Panc1 (cell line): ENCODE measurements at regions not wholly inside any gene's neighbourhood (a gene's known extent, or its start where the extent isn't known, plus 50 kb on each side); places are given as distances from the start of the nearest gene placed in this dataset.

Experiments
- ATAC-seq: fragments of 200-7000 bp; cut with Tn5 transposase; 2 replicates; pipeline ENCODE4 v1.9.1; 2020; ENCODE audit warnings: mild to moderate bottlenecking, moderate library complexity
- BruUV-seq: library from RNA; stranded (reverse); fragments of 400-500 nt; replicated peaks from 2 replicates; lab custom pipeline; 2021; lab: Mats Ljungman, UMichigan
- CTCF ChIA-PET: fragments of 300-600 bp; sonication (Branson Sonifier 250); formaldehyde crosslinking; loops from one replicate; lab custom pipeline; 2022; ENCODE audit warnings: antibody characterized with exemption; lab: Charles Lee
- POLR2A ChIA-PET: fragments of 300-600 bp; sonication (Branson Sonifier 250); formaldehyde crosslinking; loops from one replicate; lab custom pipeline; 2022; ENCODE audit warnings: antibody characterized with exemption; lab: Charles Lee
- DNase-seq: peaks from one replicate; pipeline ENCODE4 v3.0.0-alpha.2; 2010; ENCODE audit warnings: low read depth, low spot score
- H3K27ac ChIP-seq: 2 replicates; pipeline ENCODE4 v1.5.1; 2011; ENCODE audit warnings: mild to moderate bottlenecking, low read length, inconsistent platforms
- H3K27me3 ChIP-seq: fragments of 200-500 bp; sonication (Bioruptor generic); 2 replicates; pipeline ENCODE4 v1.6.0; 2014; ENCODE audit warnings: low read length, inconsistent platforms; ENCODE audit not compliant: control insufficient read depth, insufficient read depth
- H3K36me3 ChIP-seq: fragments of 200-500 bp; sonication (Bioruptor generic); 2 replicates; pipeline ENCODE4 v1.5.1; 2014; ENCODE audit warnings: inconsistent platforms, mild to moderate bottlenecking, low read length, moderate library complexity; ENCODE audit not compliant: control insufficient read depth, insufficient read depth
- H3K4me1 ChIP-seq: 2 replicates; pipeline ENCODE4 v1.5.1; 2011; ENCODE audit warnings: inconsistent platforms, mild to moderate bottlenecking, low read length, moderate library complexity; ENCODE audit not compliant: control insufficient read depth, insufficient read depth
- H3K4me3 ChIP-seq, 2 experiments: 2 replicates each; pipeline ENCODE4 v1.5.1; 2011 to 2012; ENCODE audit warnings: low read depth in 2 of 2, low read length in 2 of 2, mild to moderate bottlenecking in 2 of 2, inconsistent platforms in 1 of 2, moderate library complexity in 1 of 2
- H3K9me3 ChIP-seq: fragments of 200-500 bp; sonication (Bioruptor generic); 2 replicates; pipeline ENCODE4 v1.5.1; 2014; ENCODE audit warnings: low read depth, mild to moderate bottlenecking, inconsistent platforms, low read length, moderate library complexity; ENCODE audit not compliant: control insufficient read depth, insufficient read depth
- POLR2AphosphoS5 ChIP-seq: IDR thresholded peaks from 2 replicates; pipeline ENCODE4 v1.6.1; 2012; ENCODE audit warnings: mild to moderate bottlenecking, low read depth, low read length, moderate library complexity
- SIN3A ChIP-seq: IDR thresholded peaks from 2 replicates; pipeline ENCODE4 v1.6.1; 2012; ENCODE audit warnings: low read depth, mild to moderate bottlenecking, low read length, moderate library complexity, borderline replicate concordance; ENCODE audit not compliant: insufficient read depth
- TCF7L2 ChIP-seq: IDR thresholded peaks from 2 replicates; pipeline ENCODE4 v1.6.1; 2011; ENCODE audit warnings: mild to moderate bottlenecking, low read depth, low read length, inconsistent platforms
- in situ Hi-C: cut with HindIII; loops from 2 replicates; pipeline ENCODE4 v1.10.0; 2016; ENCODE audit warnings: low sequenced_read_pairs, low pct_unique_long_range_greater_than_20kb
- intact Hi-C: fragments of 100-400 bp; cut with micrococcal nuclease; formaldehyde crosslinking; loops from one replicate; pipeline ENCODE4 v1.10.0; 2022; ENCODE audit not compliant: unreplicated experiment
- TF ChIP-seq, protein P1 (sequence below): fragments of 450-650 bp; IDR thresholded peaks from 2 replicates; pipeline ENCODE4 v1.5.1; 2017; ENCODE audit warnings: mild to moderate bottlenecking
- TF ChIP-seq, protein P2 (sequence below), 2 experiments: IDR thresholded peaks; 2 replicates each; pipeline ENCODE4 v1.6.1; 2011 to 2012; ENCODE audit warnings: low read depth in 2 of 2, control low read depth in 1 of 2, low read length in 1 of 2, mild to moderate bottlenecking in 1 of 2, moderate library complexity in 1 of 2; ENCODE audit not compliant: insufficient read depth in 1 of 2

DNA sequence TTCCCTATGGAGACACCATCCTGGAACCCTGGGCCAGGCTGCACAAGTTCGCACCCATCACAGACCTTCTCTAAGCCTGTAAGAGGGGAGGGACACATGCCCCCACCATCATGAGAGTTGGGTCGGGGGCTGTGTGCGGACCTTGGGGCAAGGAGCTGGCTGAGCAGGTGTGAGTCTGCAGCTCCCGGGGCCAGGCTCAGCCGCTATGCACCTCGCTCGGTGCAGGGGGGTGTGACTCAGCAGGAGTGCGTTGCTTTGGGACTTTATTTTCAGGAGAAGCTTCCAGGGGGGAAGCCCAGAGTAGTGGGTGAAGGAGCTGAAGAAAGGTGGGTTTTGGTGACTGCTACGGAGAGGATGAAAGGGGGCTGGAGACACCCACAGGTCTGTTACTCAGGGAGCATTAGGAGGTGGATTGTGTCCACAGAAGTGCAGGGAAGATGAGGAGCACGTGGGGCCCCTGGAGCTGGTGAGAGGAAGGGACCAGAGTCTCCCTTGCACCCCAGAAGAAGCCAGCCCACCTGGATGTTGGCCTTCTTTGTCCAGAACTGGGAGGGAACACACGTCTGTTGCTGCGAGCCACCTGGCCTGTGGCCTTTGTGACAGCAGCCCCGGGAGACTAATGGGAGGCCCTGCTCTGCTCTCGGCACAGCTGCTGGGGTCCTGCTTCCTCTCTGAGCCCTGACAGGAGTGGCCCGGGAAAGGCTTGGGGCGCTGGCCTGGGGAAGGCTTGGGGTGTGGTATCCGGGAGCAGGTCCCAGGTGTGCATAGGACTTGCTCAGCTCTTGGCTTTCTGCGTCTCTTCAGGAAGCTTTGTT is 162.6 kb downstream of the TEX29 start:
- Histone ChIP-seq H3K4me1 (no peaks in the 10 kb centered on the region), H3K27me3 (no peaks in the 10 kb centered on the region), H3K4me3 (no peak overlapping the region), H3K9me3 (no peaks in the 10 kb centered on the region), H3K27ac (no peak overlapping the region), H3K36me3 (no peaks in the 10 kb centered on the region)
- in situ Hi-C loops (no loop called here), intact Hi-C loops (no loop called here)
- ChIA-PET CTCF (no interaction called here), POLR2A (no interaction called here)
- TF ChIP-seq SIN3A, result no peak
- TF ChIP-seq TCF7L2, result no peak
- TF ChIP-seq POLR2AphosphoS5, result no peak
- TF ChIP-seq, protein P1, sequence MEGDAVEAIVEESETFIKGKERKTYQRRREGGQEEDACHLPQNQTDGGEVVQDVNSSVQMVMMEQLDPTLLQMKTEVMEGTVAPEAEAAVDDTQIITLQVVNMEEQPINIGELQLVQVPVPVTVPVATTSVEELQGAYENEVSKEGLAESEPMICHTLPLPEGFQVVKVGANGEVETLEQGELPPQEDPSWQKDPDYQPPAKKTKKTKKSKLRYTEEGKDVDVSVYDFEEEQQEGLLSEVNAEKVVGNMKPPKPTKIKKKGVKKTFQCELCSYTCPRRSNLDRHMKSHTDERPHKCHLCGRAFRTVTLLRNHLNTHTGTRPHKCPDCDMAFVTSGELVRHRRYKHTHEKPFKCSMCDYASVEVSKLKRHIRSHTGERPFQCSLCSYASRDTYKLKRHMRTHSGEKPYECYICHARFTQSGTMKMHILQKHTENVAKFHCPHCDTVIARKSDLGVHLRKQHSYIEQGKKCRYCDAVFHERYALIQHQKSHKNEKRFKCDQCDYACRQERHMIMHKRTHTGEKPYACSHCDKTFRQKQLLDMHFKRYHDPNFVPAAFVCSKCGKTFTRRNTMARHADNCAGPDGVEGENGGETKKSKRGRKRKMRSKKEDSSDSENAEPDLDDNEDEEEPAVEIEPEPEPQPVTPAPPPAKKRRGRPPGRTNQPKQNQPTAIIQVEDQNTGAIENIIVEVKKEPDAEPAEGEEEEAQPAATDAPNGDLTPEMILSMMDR, result no peak
- TF ChIP-seq, protein P2, sequence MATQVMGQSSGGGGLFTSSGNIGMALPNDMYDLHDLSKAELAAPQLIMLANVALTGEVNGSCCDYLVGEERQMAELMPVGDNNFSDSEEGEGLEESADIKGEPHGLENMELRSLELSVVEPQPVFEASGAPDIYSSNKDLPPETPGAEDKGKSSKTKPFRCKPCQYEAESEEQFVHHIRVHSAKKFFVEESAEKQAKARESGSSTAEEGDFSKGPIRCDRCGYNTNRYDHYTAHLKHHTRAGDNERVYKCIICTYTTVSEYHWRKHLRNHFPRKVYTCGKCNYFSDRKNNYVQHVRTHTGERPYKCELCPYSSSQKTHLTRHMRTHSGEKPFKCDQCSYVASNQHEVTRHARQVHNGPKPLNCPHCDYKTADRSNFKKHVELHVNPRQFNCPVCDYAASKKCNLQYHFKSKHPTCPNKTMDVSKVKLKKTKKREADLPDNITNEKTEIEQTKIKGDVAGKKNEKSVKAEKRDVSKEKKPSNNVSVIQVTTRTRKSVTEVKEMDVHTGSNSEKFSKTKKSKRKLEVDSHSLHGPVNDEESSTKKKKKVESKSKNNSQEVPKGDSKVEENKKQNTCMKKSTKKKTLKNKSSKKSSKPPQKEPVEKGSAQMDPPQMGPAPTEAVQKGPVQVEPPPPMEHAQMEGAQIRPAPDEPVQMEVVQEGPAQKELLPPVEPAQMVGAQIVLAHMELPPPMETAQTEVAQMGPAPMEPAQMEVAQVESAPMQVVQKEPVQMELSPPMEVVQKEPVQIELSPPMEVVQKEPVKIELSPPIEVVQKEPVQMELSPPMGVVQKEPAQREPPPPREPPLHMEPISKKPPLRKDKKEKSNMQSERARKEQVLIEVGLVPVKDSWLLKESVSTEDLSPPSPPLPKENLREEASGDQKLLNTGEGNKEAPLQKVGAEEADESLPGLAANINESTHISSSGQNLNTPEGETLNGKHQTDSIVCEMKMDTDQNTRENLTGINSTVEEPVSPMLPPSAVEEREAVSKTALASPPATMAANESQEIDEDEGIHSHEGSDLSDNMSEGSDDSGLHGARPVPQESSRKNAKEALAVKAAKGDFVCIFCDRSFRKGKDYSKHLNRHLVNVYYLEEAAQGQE (IDR thresholded peaks at IDR 0.05; ENCODE audit: insufficient read depth in 1 of 2, low read depth in 2 of 2, low read length in 1 of 2), result no peak
- no peak for DNase-seq
- no peak for ATAC-seq
- no TSS peak for BruUV-seq

DNA sequence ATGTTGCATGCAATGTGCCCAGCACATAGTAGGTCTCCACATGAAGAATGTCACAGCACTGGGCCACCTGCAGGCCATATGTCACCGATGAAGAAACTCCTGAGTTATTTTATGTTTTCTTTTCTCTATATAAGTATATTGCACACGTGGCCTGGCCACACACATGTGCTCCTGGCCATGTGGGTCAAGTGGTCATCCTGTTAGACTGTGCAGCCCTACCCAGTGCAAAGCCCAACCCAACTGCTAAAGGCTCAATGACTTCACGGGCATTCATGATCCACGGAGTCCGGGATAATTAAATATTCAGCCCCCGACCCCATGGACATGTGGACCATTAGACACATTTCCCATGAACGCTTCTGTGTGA is 163.2 kb downstream of the TEX29 start:
- Histone ChIP-seq H3K27me3 (no peaks in the 10 kb centered on the region), H3K36me3 (no peaks in the 10 kb centered on the region), H3K4me1 (no peaks in the 10 kb centered on the region), H3K9me3 (no peaks in the 10 kb centered on the region), H3K27ac (no peak overlapping the region), H3K4me3 (no peak overlapping the region)
- intact Hi-C loops, result no loop called here
- DNase-seq (no peak), ATAC-seq (no peak)
- ChIA-PET CTCF (no interaction called here), POLR2A (interaction anchor here (0.6 kb wide), 1 partner anchor 10 kb away, joined by 3 read pairs; no protein-coding TSS in a partner anchor)
- BruUV-seq, result no TSS peak
- TF ChIP-seq, protein P1, result no peak
- TF ChIP-seq SIN3A (no peak), TCF7L2 (no peak), POLR2AphosphoS5 (no peak)
- TF ChIP-seq, protein P2 (IDR thresholded peaks at IDR 0.05; ENCODE audit: insufficient read depth in 1 of 2, low read depth in 2 of 2, low read length in 1 of 2), result no peak
- in situ Hi-C loops, result no loop called here
